Occipital lobe (tissue), 1 donor: ENCODE measurements at regions not wholly inside any gene's neighbourhood (a gene's known extent, or its start where the extent isn't known, plus 50 kb on each side); places are given as distances from the start of the nearest gene placed in this dataset.
"Not testable (repeated sequence)": the region's sequence is repeated elsewhere in the genome, so short reads cannot be mapped to it uniquely, and the experiment has no call there.

ENCODE experiments used
- DNase-seq: peaks from one replicate; lab custom pipeline; 2025; lab: John Stamatoyannopoulos, UW

- not testable (repeated sequence) for DNase-seq
Observed at GRCh38 chr20:30508382-30508781, 749.1 kb upstream of the DEFB115 start.

- DNase-seq, result no peak
Observed at GRCh38 chr20:30511322-30512030, 746.0 kb upstream of the DEFB115 start.

DNA sequence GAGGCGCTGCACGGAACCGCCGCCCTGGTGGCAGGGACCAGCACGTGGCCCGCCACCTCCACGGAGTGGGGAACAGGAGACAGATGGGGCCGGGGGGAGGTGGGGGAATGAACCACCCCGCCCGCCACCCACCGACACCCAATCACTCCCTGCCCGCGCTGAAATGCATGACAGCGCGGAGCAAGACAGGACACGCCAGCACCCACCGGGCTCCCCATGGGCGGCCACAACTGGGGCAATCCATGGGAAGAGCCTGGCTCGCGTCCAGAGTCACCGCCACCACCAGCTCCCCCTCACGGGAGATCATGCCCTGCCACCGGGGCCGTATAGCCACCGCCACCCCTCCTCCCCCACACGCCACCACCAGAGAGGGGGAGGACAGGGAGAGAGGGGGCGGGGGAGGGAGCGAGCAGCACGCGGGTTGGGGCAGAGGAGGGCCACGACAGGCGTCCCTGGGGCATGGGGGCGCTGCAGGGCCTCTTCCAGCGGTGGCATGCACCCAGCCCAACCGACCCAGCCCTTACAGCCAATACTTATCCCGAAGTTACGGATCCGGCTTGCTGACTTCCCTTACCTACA, 744.3 kb upstream of the DEFB115 start:
- DNase-seq, result no peak

DNA sequence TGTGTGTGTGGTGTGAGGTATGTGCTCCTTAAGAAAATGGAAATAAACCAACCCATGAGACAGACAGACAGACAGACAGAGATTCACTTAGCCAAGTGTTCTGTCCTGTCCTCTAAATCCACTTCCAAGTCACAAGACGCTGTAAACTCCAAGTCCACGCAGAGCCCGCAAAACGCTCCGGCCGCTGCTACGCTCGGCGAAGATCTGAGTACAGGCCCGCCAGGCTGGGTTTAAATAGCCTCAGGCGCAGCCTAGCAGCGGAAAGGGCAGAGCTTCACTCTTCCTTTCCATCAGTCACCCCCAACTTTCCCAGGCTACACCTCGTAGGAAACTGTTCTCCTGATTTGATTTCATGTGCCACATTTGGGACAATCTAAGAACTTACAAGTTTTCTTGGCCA, 741.5 kb upstream of the DEFB115 start:
- DNase-seq, result not testable (repeated sequence)

- DNase-seq, result not testable (repeated sequence)
Observed at GRCh38 chr20:30518906-30519305, 738.6 kb upstream of the DEFB115 start.

- not testable (repeated sequence) for DNase-seq
Observed at GRCh38 chr20:30521686-30522415, 735.6 kb upstream of the DEFB115 start.

DNA sequence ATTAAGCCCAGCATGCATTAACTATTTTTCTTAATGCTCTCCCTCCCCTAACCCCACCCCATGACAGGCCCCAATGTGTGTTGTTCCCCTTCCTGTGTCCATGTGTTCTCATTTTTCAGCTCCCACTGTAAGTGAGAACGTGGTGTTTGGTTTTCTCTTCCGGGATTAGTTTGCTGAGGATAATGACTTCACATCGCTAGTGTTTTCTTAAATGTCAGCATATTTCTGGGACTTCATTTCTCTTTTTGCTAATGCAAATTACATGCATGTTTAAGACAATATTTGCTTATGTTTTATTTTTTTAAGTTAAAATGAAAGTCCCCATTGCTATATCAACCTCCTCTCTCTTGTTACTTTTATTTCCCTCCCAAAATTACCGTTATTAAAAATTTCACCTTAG, 733.3 kb upstream of the DEFB115 start:
- not testable (repeated sequence) for DNase-seq

- not testable (repeated sequence) for DNase-seq
Observed at GRCh38 chr20:30524761-30525160, 732.7 kb upstream of the DEFB115 start.

DNA sequence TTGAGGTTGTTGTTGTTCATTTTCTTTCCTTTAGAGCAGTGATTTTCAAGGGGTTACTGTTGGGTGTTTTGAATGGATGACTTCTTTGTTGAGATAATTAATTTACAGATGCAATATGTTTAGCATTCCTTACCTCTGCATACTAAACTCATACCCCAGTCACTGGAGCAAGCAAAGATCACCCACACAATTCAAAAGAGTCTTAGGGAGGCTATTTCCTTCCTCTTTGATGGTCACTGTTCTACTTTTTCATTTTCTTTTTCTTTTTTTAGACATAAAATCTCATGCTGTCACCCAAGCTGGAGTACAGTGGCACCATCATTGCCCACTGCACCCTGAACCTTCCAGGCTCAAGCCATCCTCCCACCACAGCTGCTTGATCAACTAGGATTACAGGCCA, 723.8 kb upstream of the DEFB115 start:
- DNase-seq, result not testable (repeated sequence)

DNA sequence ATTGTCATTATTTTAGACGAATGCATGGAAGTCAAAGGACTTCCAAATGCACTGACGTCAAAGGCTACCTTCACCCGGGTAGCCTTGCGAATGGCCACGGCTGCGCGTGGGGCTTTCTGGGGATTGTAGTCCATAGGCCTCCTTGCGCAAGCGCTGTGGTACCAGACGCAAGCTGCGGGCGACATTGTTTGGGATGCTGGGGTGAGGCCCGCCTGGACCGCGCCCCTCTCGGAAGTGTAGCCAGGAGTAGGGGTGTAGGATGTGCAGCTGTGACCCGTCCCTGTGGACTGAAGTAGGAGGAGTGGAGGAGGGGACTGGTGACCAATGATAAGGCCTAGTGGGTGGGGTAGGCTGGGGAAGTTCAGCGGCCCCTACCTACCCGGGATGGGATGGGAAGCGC, 720.0 kb upstream of the DEFB115 start:
- DNase-seq, result peak; percentile 78

- DNase-seq, result not testable (repeated sequence)
Observed at GRCh38 chr20:30540330-30541069, 717.0 kb upstream of the DEFB115 start.

- not testable (repeated sequence) for DNase-seq
Observed at GRCh38 chr20:30551236-30551635, 706.2 kb upstream of the DEFB115 start.

DNA sequence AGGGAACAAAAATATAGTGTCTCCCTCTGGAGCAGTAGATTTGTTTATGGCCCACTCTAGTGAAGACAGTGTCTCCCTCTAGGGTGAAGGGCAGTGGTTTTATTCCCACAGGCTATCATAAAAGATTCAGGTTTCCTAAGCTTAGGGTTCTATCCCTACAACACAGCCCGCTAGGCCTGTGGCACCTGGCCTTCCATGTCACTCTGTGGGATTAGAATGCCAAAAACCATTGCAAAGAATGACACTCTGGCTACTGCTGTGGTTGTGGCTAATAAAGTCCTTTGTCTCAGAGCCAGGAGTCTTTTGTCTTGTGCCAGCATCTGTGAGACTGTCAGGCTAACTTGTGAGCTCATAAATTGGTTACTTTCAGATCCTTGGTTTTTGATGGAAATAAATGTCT, 700.7 kb upstream of the DEFB115 start:
- not testable (repeated sequence) for DNase-seq

DNA sequence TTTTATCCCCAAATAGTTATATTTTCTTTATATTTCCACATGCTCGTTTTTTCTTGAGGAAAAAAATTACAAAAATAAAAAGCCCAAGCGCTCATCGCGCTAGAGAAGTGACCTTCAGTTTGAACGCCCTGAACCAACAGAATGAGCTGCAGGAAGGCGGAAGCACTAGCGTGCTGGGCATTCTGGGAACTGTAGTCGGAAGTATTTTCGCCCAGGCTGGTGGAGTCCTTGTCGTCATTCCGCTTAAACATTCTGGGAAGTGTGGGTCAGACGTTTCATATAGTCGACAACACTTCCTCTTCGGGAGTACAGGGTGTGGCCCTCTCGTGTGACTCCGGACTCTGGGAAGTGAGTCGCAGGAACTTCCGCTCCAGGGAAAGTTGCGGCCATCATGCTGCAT, 692.4 kb upstream of the DEFB115 start:
- DNase-seq, result not testable (repeated sequence)

GRCh38 chr20:30569867-30570266, 687.6 kb upstream of the DEFB115 start:
- not testable (repeated sequence) for DNase-seq

GRCh38 chr20:30570622-30571021, 686.8 kb upstream of the DEFB115 start:
- not testable (repeated sequence) for DNase-seq

GRCh38 chr20:30574337-30574736, 683.1 kb upstream of the DEFB115 start:
- not testable (repeated sequence) for DNase-seq

GRCh38 chr20:30579069-30579468, 678.4 kb upstream of the DEFB115 start:
- DNase-seq, result not testable (repeated sequence)

GRCh38 chr20:30579824-30580438, 677.5 kb upstream of the DEFB115 start:
- peak; percentile 88 for DNase-seq

DNA sequence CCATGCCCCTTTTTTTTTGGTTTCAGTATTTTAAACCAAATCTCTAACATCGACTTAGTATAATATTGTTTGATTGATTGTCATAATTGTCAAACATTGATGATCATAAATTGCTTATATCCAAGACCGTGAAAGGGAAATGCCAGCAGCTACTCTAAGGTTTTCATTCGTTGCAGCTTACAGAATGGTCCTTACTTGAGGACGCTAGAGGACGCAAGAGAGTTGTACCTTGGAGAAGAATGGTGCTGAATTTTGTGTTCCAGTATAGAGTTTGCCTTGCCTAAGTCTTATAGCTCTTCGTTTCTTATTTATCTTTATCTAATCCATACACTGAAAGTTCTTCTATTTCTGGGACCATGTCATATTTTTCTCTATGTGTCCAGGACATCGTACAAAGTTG, 675.6 kb upstream of the DEFB115 start:
- DNase-seq, result not testable (repeated sequence)

DNA sequence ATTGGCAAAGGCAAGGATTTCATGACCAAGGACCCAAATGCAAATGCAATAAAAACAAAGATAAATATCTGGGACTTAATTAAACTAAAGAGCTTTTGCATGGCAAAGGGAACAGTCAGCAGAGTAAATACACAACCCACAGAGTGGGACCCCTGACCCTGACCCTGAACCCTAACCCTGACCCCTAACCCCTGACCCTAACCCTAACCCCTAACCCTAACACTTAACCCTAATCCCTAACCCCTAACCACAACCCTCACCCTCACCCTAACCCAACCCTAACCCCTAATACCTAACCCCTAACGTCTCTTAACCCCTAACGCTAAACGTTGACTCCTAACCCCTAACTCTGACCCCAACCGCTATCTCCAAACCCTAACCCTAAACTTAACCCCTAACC, 673.1 kb upstream of the DEFB115 start:
- not testable (repeated sequence) for DNase-seq
